Right lobe of liver (tissue), 4 donors: ENCODE measurements at regions not wholly inside any gene's neighbourhood (a gene's known extent, or its start where the extent isn't known, plus 50 kb on each side); places are given as distances from the start of the nearest gene placed in this dataset.

Experiments used
- CTCF ChIP-seq, 4 donors: fragments of 200-600 bp in 3 of 4; fragments of 450-650 bp in 1 of 4; IDR thresholded peaks; one replicate each; pipeline versions ENCODE4 v1.5.1 to v1.8.0; 2016 to 2022; ENCODE audit warnings: antibody characterized with exemption in 4 of 4, mild to moderate bottlenecking in 2 of 4
- POLR2A ChIP-seq: fragments of 450-650 bp; IDR thresholded peaks from one replicate; pipeline ENCODE4 v1.6.1; 2017; ENCODE audit warnings: antibody characterized with exemption, mild to moderate bottlenecking
- donor health status: DM: no; HTN: no; CAD: no.
- donor health status: DM: no; HTN: no; CAD: no.
- donor health status: DM: no; HTN: yes; CAD: no.

- no peak for TF ChIP-seq CTCF (IDR thresholded peaks at IDR 0.05)
- TF ChIP-seq POLR2A, result no peak
Measured at GRCh38 chr3:82495655-82496054, 734.2 kb upstream of the GBE1 start.
